ENCODE measurements at regions not wholly inside any gene's neighbourhood (a gene's known extent, or its start where the extent isn't known, plus 50 kb on each side); places are given as distances from the start of the nearest gene placed in this dataset.

- no peak for ATAC-seq
- Mint-ChIP-seq H3K27ac (no peak overlapping the region), H3K36me3 (no peaks in the 10 kb centered on the region)
Measured at GRCh38 chr13:37368501-37368900, 230.1 kb downstream of the POSTN start.

GRCh38 chr13:37366044-37366770 is 232.4 kb downstream of the POSTN start:
- no peaks in the 10 kb centered on the region for H3K36me3 Mint-ChIP-seq
- H3K4me3 Mint-ChIP-seq: no peak overlapping the region
- H3K4me1 Mint-ChIP-seq: no peaks in the 10 kb centered on the region
- no peaks in the 10 kb centered on the region for H3K27me3 Mint-ChIP-seq
- no peaks in the 10 kb centered on the region for H3K9me3 Mint-ChIP-seq
- H3K27ac Mint-ChIP-seq: no peak overlapping the region
- ATAC-seq: no peak

More at GRCh38 chr13:37368501-37368900, 230.1 kb downstream of the POSTN start:
- no peaks in the 10 kb centered on the region for H3K9me3 Mint-ChIP-seq
- H3K27me3 Mint-ChIP-seq: no peaks in the 10 kb centered on the region
- no peaks in the 10 kb centered on the region for H3K4me1 Mint-ChIP-seq
- no peak overlapping the region for H3K4me3 Mint-ChIP-seq

GRCh38 chr13:37365496-37365895 is 233.1 kb downstream of the POSTN start:
- Mint-ChIP-seq H3K9me3 (no peaks in the 10 kb centered on the region), H3K4me3 (no peak overlapping the region), H3K27me3 (no peaks in the 10 kb centered on the region), H3K36me3 (no peaks in the 10 kb centered on the region), H3K27ac (no peak overlapping the region), H3K4me1 (no peaks in the 10 kb centered on the region)
- ATAC-seq: no peak

- Mint-ChIP-seq H3K27me3 (no peaks in the 10 kb centered on the region), H3K4me1 (no peaks in the 10 kb centered on the region), H3K36me3 (no peaks in the 10 kb centered on the region), H3K4me3 (no peak overlapping the region), H3K9me3 (no peaks in the 10 kb centered on the region), H3K27ac (no peak overlapping the region)
- no peak for ATAC-seq
Measured at GRCh38 chr13:37364956-37365355, 233.6 kb downstream of the POSTN start.

- H3K27me3 Mint-ChIP-seq: no peaks in the 10 kb centered on the region
- no peak overlapping the region for H3K27ac Mint-ChIP-seq
- no peak for ATAC-seq
- no peaks in the 10 kb centered on the region for H3K36me3 Mint-ChIP-seq
- no peaks in the 10 kb centered on the region for H3K4me1 Mint-ChIP-seq
- H3K9me3 Mint-ChIP-seq: no peaks in the 10 kb centered on the region
- no peak overlapping the region for H3K4me3 Mint-ChIP-seq
Measured at GRCh38 chr13:37364007-37364406, 234.6 kb downstream of the POSTN start.

GRCh38 chr13:37361608-37362007 is 237.0 kb downstream of the POSTN start:
- no peaks in the 10 kb centered on the region for H3K4me1 Mint-ChIP-seq
- no peak overlapping the region for H3K4me3 Mint-ChIP-seq
- no peak for ATAC-seq
- no peaks in the 10 kb centered on the region for H3K27me3 Mint-ChIP-seq
- H3K27ac Mint-ChIP-seq: no peak overlapping the region
- H3K9me3 Mint-ChIP-seq: no peaks in the 10 kb centered on the region
- no peaks in the 10 kb centered on the region for H3K36me3 Mint-ChIP-seq

GRCh38 chr13:37360556-37360955 is 238.0 kb downstream of the POSTN start:
- Mint-ChIP-seq H3K9me3 (no peaks in the 10 kb centered on the region), H3K4me1 (no peaks in the 10 kb centered on the region), H3K4me3 (no peak overlapping the region), H3K36me3 (no peaks in the 10 kb centered on the region), H3K27ac (no peak overlapping the region), H3K27me3 (no peaks in the 10 kb centered on the region)
- ATAC-seq: no peak

- no peaks in the 10 kb centered on the region for H3K27me3 Mint-ChIP-seq
- no peaks in the 10 kb centered on the region for H3K4me1 Mint-ChIP-seq
- no peak overlapping the region for H3K4me3 Mint-ChIP-seq
- H3K9me3 Mint-ChIP-seq: no peaks in the 10 kb centered on the region
- no peak for ATAC-seq
- no peak overlapping the region for H3K27ac Mint-ChIP-seq
- no peaks in the 10 kb centered on the region for H3K36me3 Mint-ChIP-seq
Measured at GRCh38 chr13:37357548-37357947, 241.0 kb downstream of the POSTN start.

GRCh38 chr13:37353911-37354310 is 244.7 kb downstream of the POSTN start:
- no peak overlapping the region for H3K27ac Mint-ChIP-seq
- H3K9me3 Mint-ChIP-seq: no peaks in the 10 kb centered on the region
- no peaks in the 10 kb centered on the region for H3K4me1 Mint-ChIP-seq

GRCh38 chr13:37351211-37351610 is 245.7 kb upstream of the CSNK1A1L start:
- Mint-ChIP-seq H3K4me3 (no peak overlapping the region), H3K36me3 (no peaks in the 10 kb centered on the region), H3K27me3 (no peaks in the 10 kb centered on the region), H3K27ac (no peak overlapping the region), H3K9me3 (no peaks in the 10 kb centered on the region), H3K4me1 (no peaks in the 10 kb centered on the region)
- no peak for ATAC-seq

More at GRCh38 chr13:37353911-37354310, 244.7 kb downstream of the POSTN start:
- Mint-ChIP-seq H3K4me3 (no peak overlapping the region), H3K36me3 (no peaks in the 10 kb centered on the region), H3K27me3 (no peaks in the 10 kb centered on the region)
- no peak for ATAC-seq

GRCh38 chr13:37349916-37350315 is 244.5 kb upstream of the CSNK1A1L start:
- no peak for ATAC-seq
- H3K27ac Mint-ChIP-seq: no peak overlapping the region

GRCh38 chr13:37348916-37349643 is 243.6 kb upstream of the CSNK1A1L start:
- Mint-ChIP-seq H3K36me3 (no peaks in the 10 kb centered on the region), H3K27ac (no peak overlapping the region), H3K9me3 (no peaks in the 10 kb centered on the region), H3K4me1 (no peaks in the 10 kb centered on the region), H3K4me3 (no peak overlapping the region), H3K27me3 (no peaks in the 10 kb centered on the region)
- no peak for ATAC-seq

More at GRCh38 chr13:37349916-37350315, 244.5 kb upstream of the CSNK1A1L start:
- H3K27me3 Mint-ChIP-seq: no peaks in the 10 kb centered on the region
- H3K4me1 Mint-ChIP-seq: no peaks in the 10 kb centered on the region
- H3K36me3 Mint-ChIP-seq: no peaks in the 10 kb centered on the region
- no peak overlapping the region for H3K4me3 Mint-ChIP-seq
- no peaks in the 10 kb centered on the region for H3K9me3 Mint-ChIP-seq

- H3K4me3 Mint-ChIP-seq: no peak overlapping the region
- no peaks in the 10 kb centered on the region for H3K27me3 Mint-ChIP-seq
- H3K4me1 Mint-ChIP-seq: no peaks in the 10 kb centered on the region
- H3K9me3 Mint-ChIP-seq: no peaks in the 10 kb centered on the region
- no peaks in the 10 kb centered on the region for H3K36me3 Mint-ChIP-seq
- H3K27ac Mint-ChIP-seq: no peak overlapping the region
- no peak for ATAC-seq
Measured at GRCh38 chr13:37345869-37346268, 240.4 kb upstream of the CSNK1A1L start.

- no peaks in the 10 kb centered on the region for H3K27me3 Mint-ChIP-seq
- no peak overlapping the region for H3K4me3 Mint-ChIP-seq
- no peaks in the 10 kb centered on the region for H3K9me3 Mint-ChIP-seq
- H3K4me1 Mint-ChIP-seq: no peaks in the 10 kb centered on the region
- no peaks in the 10 kb centered on the region for H3K36me3 Mint-ChIP-seq
- no peak for ATAC-seq
- no peak overlapping the region for H3K27ac Mint-ChIP-seq
Measured at GRCh38 chr13:37345391-37345790, 239.9 kb upstream of the CSNK1A1L start.

- Mint-ChIP-seq H3K36me3 (no peaks in the 10 kb centered on the region), H3K27me3 (no peaks in the 10 kb centered on the region), H3K4me1 (no peaks in the 10 kb centered on the region), H3K9me3 (no peaks in the 10 kb centered on the region), H3K4me3 (no peak overlapping the region), H3K27ac (no peak overlapping the region)
- no peak for ATAC-seq
Measured at GRCh38 chr13:37344056-37344455, 238.6 kb upstream of the CSNK1A1L start.

- Mint-ChIP-seq H3K9me3 (no peaks in the 10 kb centered on the region), H3K27ac (no peak overlapping the region), H3K4me1 (no peaks in the 10 kb centered on the region), H3K36me3 (no peaks in the 10 kb centered on the region), H3K4me3 (no peak overlapping the region), H3K27me3 (no peaks in the 10 kb centered on the region)
- no peak for ATAC-seq
Measured at GRCh38 chr13:37342205-37342604, 236.7 kb upstream of the CSNK1A1L start.
